Large intestine (tissue), 3 donors: ENCODE measurements at regions not wholly inside any gene's neighbourhood (a gene's known extent, or its start where the extent isn't known, plus 50 kb on each side); places are given as distances from the start of the nearest gene placed in this dataset.
A peak's percentile ranks its signal among the peaks of the same experiment; 100 is the strongest.

Source experiments
- DNase-seq, 2 donors: peaks; one replicate each; pipeline versions ENCODE4 v3.0.0 to v3.0.0-alpha.2; 2013
- H3K27ac ChIP-seq: one replicate; pipeline ENCODE4 v1.5.1; 2013; ENCODE audit warnings: low read length
- H3K27me3 ChIP-seq: 2 replicates; pipeline ENCODE4 v1.6.1; 2013; ENCODE audit warnings: low read length; ENCODE audit not compliant: control insufficient read depth, insufficient read depth
- H3K36me3 ChIP-seq: 2 replicates; pipeline ENCODE4 v1.6.1; 2013; ENCODE audit warnings: low read length; ENCODE audit not compliant: control insufficient read depth, insufficient read depth
- H3K4me1 ChIP-seq: one replicate; pipeline ENCODE4 v1.6.1; 2013; ENCODE audit warnings: low read length; ENCODE audit not compliant: control insufficient read depth, insufficient read depth
- H3K4me3 ChIP-seq: one replicate; pipeline ENCODE4 v1.5.1; 2013; ENCODE audit warnings: low read length
- H3K9me3 ChIP-seq: one replicate; pipeline ENCODE4 v1.6.1; 2013; ENCODE audit warnings: mild to moderate bottlenecking, low read depth, low read length, moderate library complexity; ENCODE audit not compliant: control insufficient read depth
- WGBS: methylation state at CpG from one replicate; pipeline ENCODE4 v1.1.5; 2013; ENCODE audit warnings: low lambda C conversion rate; ENCODE audit not compliant: insufficient coverage; 5-methylcytosine and 5-hydroxymethylcytosine counted together

GRCh38 chr21:16402752-16403151 is 673.0 kb downstream of the USP25 start:
- H3K27me3 ChIP-seq, result no peaks in the 10 kb centered on the region
- no peak overlapping the region for H3K27ac ChIP-seq
- no peak overlapping the region for H3K4me3 ChIP-seq
- DNase-seq, result no peak
- H3K9me3 ChIP-seq, result no peaks in the 10 kb centered on the region
- H3K4me1 ChIP-seq, result no peaks in the 10 kb centered on the region
- H3K36me3 ChIP-seq, result no peaks in the 10 kb centered on the region

- no peaks in the 10 kb centered on the region for H3K4me1 ChIP-seq
- no peak overlapping the region for H3K27ac ChIP-seq
- no peaks in the 10 kb centered on the region for H3K9me3 ChIP-seq
- no peaks in the 10 kb centered on the region for H3K27me3 ChIP-seq
- no peaks in the 10 kb centered on the region for H3K36me3 ChIP-seq
- H3K4me3 ChIP-seq, result no peak overlapping the region
- WGBS, result no CpG with 5 or more reads among the region's 1 CpG
- DNase-seq, result no peak
Measured at GRCh38 chr21:16404776-16405175, 675.0 kb downstream of the USP25 start.

GRCh38 chr21:16406355-16406754 is 676.6 kb downstream of the USP25 start:
- H3K9me3 ChIP-seq, result no peaks in the 10 kb centered on the region
- WGBS, result no CpG with 5 or more reads among the region's 2 CpGs
- DNase-seq, result no peak
- no peaks in the 10 kb centered on the region for H3K36me3 ChIP-seq
- H3K4me3 ChIP-seq, result no peak overlapping the region
- H3K4me1 ChIP-seq, result no peaks in the 10 kb centered on the region
- H3K27ac ChIP-seq, result no peak overlapping the region
- no peaks in the 10 kb centered on the region for H3K27me3 ChIP-seq

GRCh38 chr21:16407403-16408240 is 677.8 kb downstream of the USP25 start:
- H3K27ac ChIP-seq, result no peak overlapping the region
- no peaks in the 10 kb centered on the region for H3K27me3 ChIP-seq
- no peak for DNase-seq
- H3K36me3 ChIP-seq, result no peaks in the 10 kb centered on the region
- no peaks in the 10 kb centered on the region for H3K4me1 ChIP-seq
- WGBS, result 80% methylated on average over 1 of the region's 1 CpG
- no peaks in the 10 kb centered on the region for H3K9me3 ChIP-seq
- H3K4me3 ChIP-seq, result no peak overlapping the region

- peaks cover 3% of the 10 kb centered on the region for H3K9me3 ChIP-seq
- H3K4me1 ChIP-seq, result no peaks in the 10 kb centered on the region
- H3K27ac ChIP-seq, result no peak overlapping the region
- 100% methylated on average over 2 of the region's 2 CpGs for WGBS
- DNase-seq, result no peak
- H3K27me3 ChIP-seq, result no peaks in the 10 kb centered on the region
- no peaks in the 10 kb centered on the region for H3K36me3 ChIP-seq
- no peak overlapping the region for H3K4me3 ChIP-seq
Measured at GRCh38 chr21:16408280-16408679, 678.5 kb downstream of the USP25 start.

GRCh38 chr21:16409352-16409751 is 679.6 kb downstream of the USP25 start:
- Histone ChIP-seq H3K27me3 (no peaks in the 10 kb centered on the region), H3K9me3 (peaks cover 3% of the 10 kb centered on the region), H3K27ac (no peak overlapping the region), H3K36me3 (no peaks in the 10 kb centered on the region), H3K4me1 (no peaks in the 10 kb centered on the region), H3K4me3 (no peak overlapping the region)
- 94% methylated on average over 2 of the region's 2 CpGs for WGBS
- DNase-seq, result no peak

GRCh38 chr21:16418226-16418625 is 688.4 kb downstream of the USP25 start:
- no peak overlapping the region for H3K4me3 ChIP-seq
- no peaks in the 10 kb centered on the region for H3K4me1 ChIP-seq
- 80% methylated on average over 1 of the region's 2 CpGs for WGBS
- no peaks in the 10 kb centered on the region for H3K36me3 ChIP-seq
- H3K27ac ChIP-seq, result no peak overlapping the region
- DNase-seq, result no peak
- no peaks in the 10 kb centered on the region for H3K27me3 ChIP-seq
- H3K9me3 ChIP-seq, result no peaks in the 10 kb centered on the region

GRCh38 chr21:16418642-16419041 is 688.9 kb downstream of the USP25 start:
- no peak overlapping the region for H3K4me3 ChIP-seq
- no peaks in the 10 kb centered on the region for H3K27me3 ChIP-seq
- no peaks in the 10 kb centered on the region for H3K4me1 ChIP-seq
- no peak overlapping the region for H3K27ac ChIP-seq
- WGBS, result 71% methylated on average over 1 of the region's 5 CpGs
- no peaks in the 10 kb centered on the region for H3K36me3 ChIP-seq
- H3K9me3 ChIP-seq, result no peaks in the 10 kb centered on the region
- DNase-seq, result no peak

- H3K27ac ChIP-seq, result no peak overlapping the region
- DNase-seq, result peak; percentile 9 to 19
- H3K4me3 ChIP-seq, result no peak overlapping the region
- no peaks in the 10 kb centered on the region for H3K4me1 ChIP-seq
- WGBS, result 48% methylated on average over 4 of the region's 14 CpGs
- H3K36me3 ChIP-seq, result no peaks in the 10 kb centered on the region
- H3K9me3 ChIP-seq, result no peaks in the 10 kb centered on the region
- no peaks in the 10 kb centered on the region for H3K27me3 ChIP-seq
Measured at GRCh38 chr21:16419188-16419921, 689.6 kb downstream of the USP25 start.

- DNase-seq, result peak; percentile 10 to 49
- H3K9me3 ChIP-seq, result no peaks in the 10 kb centered on the region
- WGBS, result 30% methylated on average over 2 of the region's 4 CpGs
- no peaks in the 10 kb centered on the region for H3K4me1 ChIP-seq
- no peak overlapping the region for H3K27ac ChIP-seq
- no peaks in the 10 kb centered on the region for H3K27me3 ChIP-seq
- H3K4me3 ChIP-seq, result peak overlapping the region; percentile 1
- H3K36me3 ChIP-seq, result no peaks in the 10 kb centered on the region
Measured at GRCh38 chr21:16420031-16420724, 690.4 kb downstream of the USP25 start.
